HG02973 (cell line): ENCODE measurements at regions not wholly inside any gene's neighbourhood (a gene's known extent, or its start where the extent isn't known, plus 50 kb on each side); places are given as distances from the start of the nearest gene placed in this dataset.

ENCODE experiments used
- ATAC-seq: cut with Tn5 transposase; IDR thresholded peaks from one replicate; pipeline ENCODE4 v1.9.1; 2021; ENCODE audit warnings: moderate library complexity; ENCODE audit not compliant: unreplicated experiment

- ATAC-seq: no peak
Measured at GRCh38 chrX:68897118-68897945, 68.5 kb downstream of the EFNB1 start.

- ATAC-seq: no peak
Measured at GRCh38 chrX:68896581-68896980, 67.8 kb downstream of the EFNB1 start.

DNA sequence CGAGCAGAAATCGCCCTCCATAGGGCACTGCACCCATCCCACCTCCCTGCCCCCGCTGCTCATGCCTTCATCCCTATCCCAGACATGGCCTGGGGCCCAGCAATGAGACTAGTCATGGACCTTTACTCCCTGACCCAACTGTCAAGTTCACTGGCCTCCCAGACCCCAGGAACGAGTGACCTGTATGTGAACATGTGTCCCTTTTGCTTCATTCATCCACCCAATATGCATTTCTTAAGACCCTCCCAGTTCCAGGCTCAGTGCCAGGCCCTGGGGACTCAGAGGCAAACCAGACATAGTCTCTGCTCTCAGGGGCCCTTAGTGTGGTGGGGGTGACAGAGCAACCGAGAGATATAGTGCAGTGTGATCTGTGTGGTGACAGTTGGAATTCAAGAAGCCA, 67.0 kb downstream of the EFNB1 start:
- ATAC-seq: no peak

GRCh38 chrX:68895341-68895755, 66.5 kb downstream of the EFNB1 start:
- no peak for ATAC-seq

DNA sequence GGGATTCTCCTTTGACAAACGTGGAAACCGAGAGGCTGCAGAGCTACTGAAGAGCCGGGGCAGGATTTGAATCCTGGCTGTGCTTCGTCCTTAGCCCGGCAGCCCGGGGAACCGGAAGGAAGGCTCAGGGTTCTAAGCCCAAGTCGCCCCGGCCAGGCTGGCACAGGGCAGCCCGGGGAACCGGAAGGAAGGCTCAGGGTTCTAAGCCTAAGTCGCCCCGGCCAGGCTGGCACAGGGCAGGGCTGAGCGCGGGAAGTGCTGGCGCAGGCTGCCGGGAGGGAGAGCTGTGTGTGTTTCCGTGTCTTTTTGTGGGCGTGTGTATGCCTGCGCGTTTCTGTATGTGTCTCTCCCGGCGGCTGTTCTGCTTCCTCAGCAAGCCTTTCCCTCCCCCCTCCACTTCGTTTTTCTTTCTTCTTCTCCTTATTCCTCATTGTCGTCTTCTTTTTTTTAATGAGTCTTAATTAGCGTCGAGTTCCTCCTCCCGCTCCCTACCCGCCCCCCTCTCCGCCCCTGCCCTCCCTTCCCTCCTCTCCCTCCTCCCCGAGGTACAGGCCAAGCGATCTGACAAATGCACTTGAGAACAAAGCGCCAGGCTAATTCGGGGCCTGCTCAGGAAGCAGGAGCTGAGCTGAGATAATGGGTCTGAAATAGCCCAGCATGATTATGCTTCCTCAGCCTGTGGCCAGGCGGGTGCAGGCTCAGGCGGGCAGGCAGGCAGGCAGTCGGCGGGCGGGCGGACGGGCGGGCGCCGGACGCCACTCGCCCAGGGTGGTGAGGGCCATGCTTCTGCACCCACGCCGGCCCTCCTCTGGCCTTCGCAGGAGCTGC, 65.9 kb downstream of the EFNB1 start:
- ATAC-seq: no peak

DNA sequence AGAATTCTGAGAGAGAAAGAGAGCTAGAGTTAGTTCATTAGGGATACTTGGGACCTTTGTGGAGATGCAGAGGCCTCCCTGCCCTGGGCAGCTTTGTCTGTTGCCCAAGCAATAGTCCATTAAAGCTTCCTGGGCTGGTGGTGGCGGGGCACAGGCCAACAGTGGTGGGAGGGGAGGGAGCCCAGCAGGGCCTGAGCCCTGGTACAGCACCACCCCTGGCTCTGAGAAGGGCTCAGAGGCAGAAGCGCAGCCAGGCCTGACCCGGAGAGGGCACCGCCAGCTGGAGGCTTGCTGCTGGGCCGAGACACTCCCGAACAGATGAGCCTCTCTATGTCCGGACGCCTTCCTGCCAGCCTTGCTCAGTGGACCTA, 65.3 kb downstream of the EFNB1 start:
- ATAC-seq: no peak

DNA sequence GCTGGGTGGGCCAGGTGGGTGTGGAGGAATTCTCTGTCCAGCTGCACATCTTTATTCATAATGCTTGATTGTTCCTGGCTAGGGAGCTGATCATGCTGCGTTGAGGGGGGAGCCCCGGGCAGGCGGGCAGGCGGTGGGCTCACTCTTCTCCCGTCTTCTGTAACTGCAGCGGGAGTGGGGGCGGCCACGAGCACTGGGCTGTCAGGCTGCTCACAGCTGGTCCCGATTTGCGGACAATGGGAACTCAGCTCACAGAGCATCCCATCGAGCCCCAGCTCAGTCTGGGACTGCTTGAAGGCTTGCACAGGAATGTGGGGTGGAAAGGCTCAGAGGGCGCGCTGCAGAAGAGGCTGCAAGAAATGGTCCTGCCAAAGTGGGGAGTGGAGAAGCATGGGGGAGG, 63.8 kb downstream of the EFNB1 start:
- ATAC-seq: no peak

DNA sequence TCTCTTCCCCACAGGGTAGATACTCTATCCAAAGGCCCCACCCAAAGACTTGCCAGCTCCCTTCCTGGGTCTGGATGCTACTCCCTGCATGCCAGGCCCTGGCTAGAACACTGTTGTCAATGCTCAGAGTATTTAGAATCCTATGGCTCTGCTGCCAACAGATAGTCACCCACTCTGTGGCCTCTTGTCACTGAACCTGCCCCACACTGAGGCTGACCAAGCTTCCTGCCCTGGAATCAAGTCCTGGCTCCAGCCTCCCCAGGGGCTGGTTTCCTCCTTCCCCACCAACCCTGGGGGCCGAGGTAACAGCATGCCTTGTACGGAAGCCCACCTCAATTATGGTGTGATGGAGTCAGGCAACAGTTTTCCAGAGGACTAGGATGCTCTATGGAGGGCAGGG, 63.3 kb downstream of the EFNB1 start:
- ATAC-seq: no peak
